Keratinocyte (primary cell): ENCODE measurements at regions not wholly inside any gene's neighbourhood (a gene's known extent, or its start where the extent isn't known, plus 50 kb on each side); places are given as distances from the start of the nearest gene placed in this dataset.

Experiments used
- DNase-seq: peaks from one replicate; pipeline ENCODE4 v3.0.0-alpha.2; 2011; ENCODE audit warnings: low read depth, missing footprints, low spot score
- FAIRE-seq: peaks from 2 replicates; lab custom pipeline; 2011; peaks lifted over from hg19 to GRCh38; lab: Jason Lieb, UNC
- H2AFZ ChIP-seq: 2 replicates; pipeline ENCODE4 v1.6.0; 2012; ENCODE audit warnings: low read length, control low read depth, inconsistent platforms; ENCODE audit not compliant: control insufficient read depth
- H3K27ac ChIP-seq: 2 replicates; pipeline ENCODE4 v1.5.1; 2011; ENCODE audit warnings: low read length; ENCODE audit not compliant: control insufficient read depth, insufficient read depth
- H3K27me3 ChIP-seq: 3 replicates; pipeline ENCODE4 v1.6.0; 2011; ENCODE audit warnings: low read length; ENCODE audit not compliant: control insufficient read depth, insufficient read depth; ENCODE audit errors: extremely low read depth
- H3K36me3 ChIP-seq, 2 experiments: 2 replicates in 1 of 2; 3 replicates in 1 of 2; pipeline ENCODE4 v1.5.1; 2011; ENCODE audit warnings: low read length in 2 of 2, mild to moderate bottlenecking in 1 of 2; ENCODE audit not compliant: control insufficient read depth in 2 of 2, insufficient read depth in 2 of 2; ENCODE audit errors: extremely low read depth in 1 of 2
- H3K4me1 ChIP-seq: 3 replicates; pipeline ENCODE4 v1.5.1; 2011; ENCODE audit warnings: low read length; ENCODE audit not compliant: control insufficient read depth, insufficient read depth; ENCODE audit errors: extremely low read depth
- H3K4me2 ChIP-seq: 3 replicates; pipeline ENCODE4 v1.6.0; 2011; ENCODE audit warnings: low read depth, low read length; ENCODE audit not compliant: control insufficient read depth, insufficient read depth; ENCODE audit errors: extremely low read depth
- H3K4me3 ChIP-seq, 3 experiments: fragments of 200-600 bp in 1 of 3; sonication (generic) in 1 of 3; 2 replicates in 2 of 3; 3 replicates in 1 of 3; pipeline ENCODE4 v1.5.1; 2011 to 2016; ENCODE audit warnings: low read length in 3 of 3, mild to moderate bottlenecking in 3 of 3, control low read depth in 2 of 3, inconsistent platforms in 1 of 3, low read depth in 1 of 3, mixed read lengths in 1 of 3, mixed run types in 1 of 3, moderate library complexity in 1 of 3; ENCODE audit not compliant: control insufficient read depth in 2 of 3, insufficient read depth in 2 of 3; ENCODE audit errors: extremely low read depth in 1 of 3
- H3K79me2 ChIP-seq: 2 replicates; pipeline ENCODE4 v1.6.0; 2012; ENCODE audit warnings: low read length; ENCODE audit not compliant: control insufficient read depth, insufficient read depth
- H3K9ac ChIP-seq: 3 replicates; pipeline ENCODE4 v1.6.0; 2011; ENCODE audit warnings: low read length; ENCODE audit not compliant: control insufficient read depth, insufficient read depth; ENCODE audit errors: extremely low read depth
- H3K9me1 ChIP-seq: 3 replicates; pipeline ENCODE4 v1.6.0; 2011; ENCODE audit warnings: low read length; ENCODE audit not compliant: control insufficient read depth, insufficient read depth; ENCODE audit errors: extremely low read depth
- H3K9me3 ChIP-seq: 2 replicates; pipeline ENCODE4 v1.5.1; 2012; ENCODE audit warnings: low read depth, low read length; ENCODE audit not compliant: control insufficient read depth
- H4K20me1 ChIP-seq: 3 replicates; pipeline ENCODE4 v1.6.0; 2011; ENCODE audit warnings: low read length; ENCODE audit not compliant: control insufficient read depth, insufficient read depth; ENCODE audit errors: extremely low read depth
- EZH2 ChIP-seq: IDR thresholded peaks from one replicate; pipeline ENCODE4 v1.6.1; 2012; ENCODE audit warnings: inconsistent platforms, mild to moderate bottlenecking, low read length, moderate library complexity
- dilution Hi-C: fragments of 300-500 bp; cut with MboI; formaldehyde crosslinking; loops from one replicate; pipeline ENCODE4 v1.7.0; 2020; ENCODE audit warnings: low sequenced_read_pairs; ENCODE audit not compliant: extremely low pct_ligation_motif_present
- TF ChIP-seq, protein P1 (sequence below), 3 experiments: IDR thresholded peaks in 1 of 3; conservative IDR thresholded peaks in 1 of 3; optimal IDR thresholded peaks in 1 of 3; 2 replicates in 2 of 3; 3 replicates in 1 of 3; pipeline versions ENCODE3 to v1.5.1; 2011; ENCODE audit warnings: low read length in 3 of 3, mild to moderate bottlenecking in 3 of 3, moderate library complexity in 2 of 3, control low read depth in 1 of 3, inconsistent platforms in 1 of 3; ENCODE audit not compliant: insufficient read depth in 2 of 3; ENCODE audit errors: extremely low read depth in 1 of 3

DNA sequence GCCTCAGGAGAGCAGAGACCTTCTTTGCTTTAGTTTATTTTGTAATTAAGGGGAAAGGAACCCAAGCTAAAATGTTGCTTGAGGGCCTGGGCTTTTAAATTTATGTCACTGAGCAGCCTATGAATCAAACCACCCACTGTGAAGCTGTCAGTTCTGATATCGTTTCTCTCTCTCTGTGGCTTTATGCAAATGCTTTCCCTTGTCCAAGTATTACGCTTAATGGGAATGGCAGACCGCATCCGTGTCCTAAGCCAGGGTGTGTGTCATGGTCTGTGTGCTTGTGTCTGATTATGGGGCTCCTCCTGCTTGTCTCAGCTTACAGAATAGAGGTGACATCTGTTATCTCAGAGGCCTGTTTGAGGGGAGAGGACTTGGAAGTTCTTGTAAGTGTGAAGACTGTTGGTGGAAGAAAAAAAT is 82.4 kb downstream of the EBLN2 start:
- Histone ChIP-seq H3K9me1 (no peaks in the 10 kb centered on the region), H3K4me1 (no peaks in the 10 kb centered on the region), H3K9me3 (no peaks in the 10 kb centered on the region), H3K36me3 (no peaks in the 10 kb centered on the region), H3K79me2 (no peaks in the 10 kb centered on the region), H3K4me2 (no peak overlapping the region), H3K27ac (no peak overlapping the region), H4K20me1 (no peaks in the 10 kb centered on the region), H3K9ac (no peak overlapping the region), H2AFZ (no peak overlapping the region), H3K4me3 (no peak overlapping the region), H3K27me3 (no peaks in the 10 kb centered on the region)
- TF ChIP-seq EZH2: no peak
- TF ChIP-seq, protein P1, sequence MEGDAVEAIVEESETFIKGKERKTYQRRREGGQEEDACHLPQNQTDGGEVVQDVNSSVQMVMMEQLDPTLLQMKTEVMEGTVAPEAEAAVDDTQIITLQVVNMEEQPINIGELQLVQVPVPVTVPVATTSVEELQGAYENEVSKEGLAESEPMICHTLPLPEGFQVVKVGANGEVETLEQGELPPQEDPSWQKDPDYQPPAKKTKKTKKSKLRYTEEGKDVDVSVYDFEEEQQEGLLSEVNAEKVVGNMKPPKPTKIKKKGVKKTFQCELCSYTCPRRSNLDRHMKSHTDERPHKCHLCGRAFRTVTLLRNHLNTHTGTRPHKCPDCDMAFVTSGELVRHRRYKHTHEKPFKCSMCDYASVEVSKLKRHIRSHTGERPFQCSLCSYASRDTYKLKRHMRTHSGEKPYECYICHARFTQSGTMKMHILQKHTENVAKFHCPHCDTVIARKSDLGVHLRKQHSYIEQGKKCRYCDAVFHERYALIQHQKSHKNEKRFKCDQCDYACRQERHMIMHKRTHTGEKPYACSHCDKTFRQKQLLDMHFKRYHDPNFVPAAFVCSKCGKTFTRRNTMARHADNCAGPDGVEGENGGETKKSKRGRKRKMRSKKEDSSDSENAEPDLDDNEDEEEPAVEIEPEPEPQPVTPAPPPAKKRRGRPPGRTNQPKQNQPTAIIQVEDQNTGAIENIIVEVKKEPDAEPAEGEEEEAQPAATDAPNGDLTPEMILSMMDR (optimal IDR thresholded peaks at IDR 0.05 in 1 of 3, IDR thresholded peaks at IDR 0.05 in 1 of 3, conservative IDR thresholded peaks at IDR 0.05 in 1 of 3; ENCODE audit: extremely low read depth in 1 of 3, insufficient read depth in 2 of 3, low read length in 3 of 3): no peak
- FAIRE-seq: no peak
- dilution Hi-C loops: no loop called here
- DNase-seq: no peak

GRCh38 chr3:73144276-73144675 is 82.8 kb downstream of the EBLN2 start:
- Histone ChIP-seq H2AFZ (no peak overlapping the region), H3K79me2 (no peaks in the 10 kb centered on the region), H3K4me1 (no peaks in the 10 kb centered on the region), H3K27ac (no peak overlapping the region), H3K27me3 (no peaks in the 10 kb centered on the region), H3K4me2 (no peak overlapping the region), H4K20me1 (no peaks in the 10 kb centered on the region), H3K4me3 (no peak overlapping the region), H3K9me3 (no peaks in the 10 kb centered on the region), H3K9me1 (no peaks in the 10 kb centered on the region), H3K36me3 (no peaks in the 10 kb centered on the region), H3K9ac (no peak overlapping the region)
- FAIRE-seq (no peak), DNase-seq (no peak)
- TF ChIP-seq, protein P1 (optimal IDR thresholded peaks at IDR 0.05 in 1 of 3, IDR thresholded peaks at IDR 0.05 in 1 of 3, conservative IDR thresholded peaks at IDR 0.05 in 1 of 3; ENCODE audit: extremely low read depth in 1 of 3, insufficient read depth in 2 of 3, low read length in 3 of 3): no peak
- TF ChIP-seq EZH2: no peak
- dilution Hi-C loops: no loop called here
